ENCODE measurements at regions not wholly inside any gene's neighbourhood (a gene's known extent, or its start where the extent isn't known, plus 50 kb on each side); places are given as distances from the start of the nearest gene placed in this dataset.
A peak's percentile ranks its signal among the peaks of the same experiment; 100 is the strongest.

- DNase-seq = no peak
Measured at GRCh38 chr9:80049096-80049782, 477.5 kb downstream of the TLE4 start.

DNA sequence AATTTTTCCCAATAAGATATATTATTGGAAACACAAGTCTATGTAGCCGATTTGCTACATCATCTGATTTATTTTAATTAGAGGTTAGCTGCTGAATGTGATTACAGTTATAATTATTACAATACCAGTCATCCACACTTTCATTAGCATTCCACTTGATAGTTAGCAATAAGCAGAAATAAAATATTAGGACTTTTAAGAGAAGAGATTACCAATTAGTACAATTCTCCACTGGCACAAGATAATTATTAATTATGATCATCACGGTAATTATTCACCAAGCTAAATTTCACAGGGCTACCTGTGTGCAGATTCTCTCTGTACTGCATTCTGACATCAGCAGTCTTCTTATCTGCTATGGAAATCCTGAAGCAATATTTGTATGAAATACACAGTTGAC lies 474.7 kb downstream of the TLE4 start:
- no peak for DNase-seq

- no peak for DNase-seq
Measured at GRCh38 chr9:80041821-80042220, 470.1 kb downstream of the TLE4 start.

DNA sequence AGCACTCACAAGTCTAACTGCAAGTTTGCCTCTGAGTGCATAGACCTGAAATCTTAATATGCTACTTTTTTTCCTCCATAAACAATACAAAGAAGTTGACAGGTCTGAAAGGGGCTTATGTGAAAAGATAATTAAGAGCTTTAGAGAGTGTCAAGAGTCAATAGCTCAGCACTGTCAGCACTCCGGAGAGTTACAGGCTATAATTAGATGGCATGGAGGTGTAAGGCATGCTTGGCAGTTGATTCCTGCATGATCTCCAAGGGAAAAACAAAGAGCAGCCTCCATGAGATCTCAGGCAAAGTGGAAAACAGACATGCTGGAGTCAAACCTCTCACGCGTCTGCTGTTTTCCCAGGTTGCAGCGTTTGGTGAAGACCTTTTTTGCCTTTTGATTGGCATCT lies 468.7 kb downstream of the TLE4 start:
- no peak for DNase-seq

DNA sequence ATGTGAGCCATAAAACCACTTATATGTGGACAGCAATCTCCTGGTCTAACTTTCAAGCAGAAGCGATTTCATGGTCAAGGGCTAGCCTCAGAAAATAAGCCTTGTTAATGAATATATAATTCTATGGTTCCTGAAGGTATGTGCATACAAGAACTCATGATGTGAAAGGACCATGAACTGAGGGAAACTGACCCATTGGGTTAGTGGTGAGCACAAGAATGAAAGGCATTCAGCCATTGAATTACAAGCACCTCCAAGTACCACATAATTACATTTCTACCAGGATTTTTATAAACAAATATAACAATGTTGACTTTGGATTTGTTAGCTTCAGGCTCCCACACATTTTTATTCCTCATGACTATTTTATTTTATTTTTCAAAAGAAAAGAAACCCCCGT lies 459.0 kb downstream of the TLE4 start:
- no peak for DNase-seq

DNA sequence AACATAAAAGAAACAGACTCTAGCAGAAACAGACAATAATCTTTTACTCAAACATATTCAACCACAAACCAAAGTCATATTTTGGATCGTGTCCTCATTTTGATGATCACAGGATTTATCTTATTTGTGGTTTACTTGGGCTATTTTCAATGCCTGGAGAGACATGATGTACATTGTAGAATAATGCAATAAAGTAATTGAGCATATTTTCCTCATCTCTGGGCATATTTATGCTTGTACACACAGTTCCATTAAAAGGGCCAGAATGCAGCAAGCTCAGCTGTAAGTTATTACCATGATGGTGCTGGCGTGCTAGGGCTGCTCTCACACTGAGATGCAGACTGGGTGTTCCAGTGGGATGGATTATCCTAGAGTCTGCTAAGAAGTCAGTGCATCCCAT lies 456.7 kb downstream of the TLE4 start:
- no peak for DNase-seq

DNA sequence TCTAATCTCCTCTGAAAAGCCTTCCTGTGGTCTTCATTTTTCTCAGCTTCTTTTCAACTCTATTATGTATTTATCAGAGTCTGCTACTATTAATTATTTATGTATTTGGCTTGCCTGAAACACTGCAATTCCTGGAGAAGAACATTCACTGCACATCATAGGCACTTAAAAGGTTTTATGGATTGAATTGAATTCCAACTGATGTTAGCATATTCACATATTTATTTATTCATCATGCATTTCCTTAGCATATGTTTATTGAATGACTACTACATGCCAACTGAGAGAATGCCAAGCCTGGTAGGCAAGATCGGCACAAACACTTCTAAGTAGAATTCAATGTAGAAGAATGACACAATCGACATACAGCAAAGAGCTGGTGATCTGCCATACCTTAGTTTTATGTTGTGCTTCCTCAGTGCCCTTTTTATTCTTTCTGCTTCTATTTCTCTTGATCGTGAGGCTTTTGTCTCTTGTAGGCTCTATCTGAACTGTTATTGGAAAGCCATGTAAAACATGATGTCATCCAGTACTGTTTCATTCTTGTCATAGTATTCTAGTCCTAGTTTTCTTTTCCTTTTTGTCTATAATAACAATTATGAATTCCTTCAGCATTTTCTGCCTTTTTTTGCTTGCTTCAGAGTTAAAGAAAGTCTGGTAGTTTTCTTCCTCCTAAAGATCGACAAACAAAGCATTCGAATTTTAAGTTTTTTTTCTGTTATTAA lies 454.2 kb downstream of the TLE4 start:
- DNase-seq = no peak

DNA sequence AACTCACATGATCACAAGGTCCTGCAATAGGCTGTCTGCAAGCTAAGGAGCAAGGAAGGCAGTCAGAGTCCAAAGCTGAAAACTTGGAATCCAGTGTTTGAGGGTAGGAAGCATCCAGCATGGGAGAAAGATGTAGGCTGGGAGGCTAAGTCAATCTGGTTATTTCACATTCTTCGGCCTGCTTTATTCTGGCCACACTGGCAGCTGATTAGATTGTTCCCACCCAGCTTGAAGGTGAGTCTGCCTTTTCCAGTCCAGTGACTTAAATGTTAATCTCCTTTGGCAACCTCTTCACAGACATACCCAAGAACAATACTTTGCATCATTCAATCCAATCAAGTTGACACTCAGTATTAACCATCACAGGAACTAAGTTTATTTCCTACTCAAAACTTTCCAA lies 453.4 kb downstream of the TLE4 start:
- no peak for DNase-seq

DNA sequence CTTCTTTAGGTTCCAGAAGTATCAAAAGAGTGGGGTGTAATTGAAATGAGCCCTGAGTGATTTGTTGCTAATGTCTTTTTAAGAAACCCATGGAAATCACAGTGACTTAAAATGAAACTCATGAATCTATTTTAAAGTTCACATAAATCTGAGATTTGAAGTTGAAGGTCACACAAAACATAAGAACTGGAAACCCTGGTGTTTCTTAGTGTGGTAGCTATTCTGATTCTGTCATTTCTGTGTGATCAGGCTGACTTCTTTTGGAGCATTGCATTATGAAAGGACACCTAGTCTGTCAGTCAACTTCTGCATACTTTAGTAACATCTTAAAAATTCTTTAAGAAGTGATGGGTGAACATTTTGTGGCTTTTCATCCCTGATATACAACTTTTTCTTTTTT lies 448.8 kb downstream of the TLE4 start:
- DNase-seq = no peak

- DNase-seq = no peak
Measured at GRCh38 chr9:80020056-80020455, 448.3 kb downstream of the TLE4 start.

GRCh38 chr9:80013891-80014290 lies 442.1 kb downstream of the TLE4 start:
- no peak for DNase-seq

GRCh38 chr9:80012557-80013330 lies 441.0 kb downstream of the TLE4 start:
- no peak for DNase-seq

DNA sequence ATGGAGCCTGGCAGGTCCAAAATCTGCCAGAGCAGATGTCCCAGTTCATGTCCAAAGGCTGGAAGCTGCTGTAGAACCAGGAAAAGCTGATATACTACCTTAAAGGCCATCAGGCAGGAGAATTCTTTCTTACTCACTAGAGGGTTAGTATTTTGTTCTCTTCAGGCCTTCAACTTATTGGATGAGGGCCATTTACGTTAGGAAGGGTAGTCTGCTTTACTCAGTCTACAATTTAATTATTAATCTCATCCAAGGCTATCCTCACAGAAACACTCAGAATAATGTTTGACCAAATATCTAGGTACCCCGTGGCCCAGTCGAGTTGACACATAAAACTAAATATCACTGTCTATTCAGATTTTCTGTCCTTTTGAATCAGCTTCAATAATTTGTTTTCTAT lies 437.4 kb downstream of the TLE4 start:
- DNase-seq = no peak

GRCh38 chr9:80004714-80005113 lies 432.9 kb downstream of the TLE4 start:
- DNase-seq = no peak

DNA sequence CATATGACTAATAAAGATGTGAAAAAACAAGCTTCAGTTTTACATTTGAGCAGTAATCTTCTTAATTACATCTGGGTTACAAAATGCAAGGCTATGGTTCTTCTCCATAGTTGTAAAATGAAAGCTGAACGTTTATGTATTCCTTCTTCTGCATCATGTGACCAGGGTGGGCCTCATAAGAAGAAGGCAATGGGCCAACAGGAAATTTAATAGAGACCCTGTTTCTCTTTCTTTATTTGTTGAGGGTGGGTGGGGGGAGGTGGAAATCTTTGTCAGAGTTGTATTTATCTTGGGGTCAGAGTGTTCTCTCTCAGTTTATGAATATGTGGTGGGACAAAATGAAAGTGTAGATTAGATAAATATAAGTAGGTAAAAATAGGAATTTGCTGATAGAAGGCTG lies 418.8 kb downstream of the TLE4 start:
- DNase-seq = no peak

- peak; percentile 30 for DNase-seq
Measured at GRCh38 chr9:79989079-79989478, 417.3 kb downstream of the TLE4 start.

- no peak for DNase-seq
Measured at GRCh38 chr9:79988126-79988525, 416.4 kb downstream of the TLE4 start.

GRCh38 chr9:79986437-79986836 lies 414.7 kb downstream of the TLE4 start:
- no peak for DNase-seq

- no peak for DNase-seq
Measured at GRCh38 chr9:79985772-79986171, 414.0 kb downstream of the TLE4 start.

DNA sequence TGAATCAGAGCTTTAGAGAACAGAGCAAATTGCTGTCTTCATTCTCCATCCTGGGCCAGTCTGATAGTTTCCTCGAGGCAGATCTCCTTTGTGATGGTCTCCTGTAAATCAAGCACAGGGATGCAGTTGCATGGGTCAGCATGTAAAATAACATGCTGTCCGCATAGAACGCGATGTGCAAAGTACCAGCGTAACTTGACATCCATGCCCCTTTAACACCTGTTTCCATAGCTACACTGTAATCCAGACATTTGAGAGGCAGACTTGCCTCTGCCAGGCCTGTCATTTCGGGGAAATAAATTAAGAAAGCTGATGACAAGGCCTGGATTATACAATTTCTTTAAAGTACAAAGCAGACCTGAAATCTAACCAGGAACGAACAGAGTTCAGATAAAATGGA lies 413.5 kb downstream of the TLE4 start:
- DNase-seq = no peak

- DNase-seq = no peak
Measured at GRCh38 chr9:79984429-79985067, 412.8 kb downstream of the TLE4 start.

GRCh38 chr9:79980432-79980831 lies 408.7 kb downstream of the TLE4 start:
- DNase-seq = peak; percentile 32
